Esophagus muscularis mucosa (tissue), 4 donors: ENCODE measurements at regions not wholly inside any gene's neighbourhood (a gene's known extent, or its start where the extent isn't known, plus 50 kb on each side); places are given as distances from the start of the nearest gene placed in this dataset.

Source experiments
- DNase-seq: peaks from one replicate; pipeline ENCODE4 v3.0.0-alpha.2; 2017; ENCODE audit errors: extremely low spot score
- H3K27ac ChIP-seq, 4 donors: fragments of 200-600 bp; sonication (generic); replicated peaks in 1 of 4; 1 replicate in 3 of 4; 2 replicates in 1 of 4; pipeline ENCODE4 v1.5.1; 2016 to 2019; ENCODE audit warnings: mild to moderate bottlenecking in 1 of 4
- H3K27me3 ChIP-seq, 4 donors: fragments of 200-600 bp; sonication (generic); one replicate each; pipeline versions ENCODE4 v1.5.1 to v1.6.0; 2016 to 2019
- H3K36me3 ChIP-seq, 4 donors: fragments of 200-600 bp; sonication (generic); one replicate each; pipeline ENCODE4 v1.5.1; 2016 to 2019
- H3K4me1 ChIP-seq, 4 donors: fragments of 200-600 bp; sonication (generic); one replicate each; pipeline ENCODE4 v1.5.1; 2016 to 2019
- H3K4me3 ChIP-seq, 4 donors: fragments of 200-600 bp; sonication (generic); 1 replicate in 2 of 4; 2 replicates in 2 of 4; pipeline ENCODE4 v1.5.1; 2016 to 2019; ENCODE audit warnings: mild to moderate bottlenecking in 4 of 4, moderate library complexity in 1 of 4
- H3K9me3 ChIP-seq, 4 donors: fragments of 200-600 bp; sonication (generic); 1 replicate in 3 of 4; 2 replicates in 1 of 4; pipeline ENCODE4 v1.5.1; 2016 to 2019
- EP300 ChIP-seq: sonication (generic); formaldehyde crosslinking; IDR thresholded peaks from one replicate; pipeline ENCODE4 v1.6.1; 2017; ENCODE audit warnings: antibody characterized with exemption
- POLR2A ChIP-seq: fragments of 450-650 bp; IDR thresholded peaks from one replicate; pipeline ENCODE4 v1.6.1; 2017; ENCODE audit warnings: antibody characterized with exemption, moderate library complexity, mild to moderate bottlenecking, low read depth
- POLR2AphosphoS5 ChIP-seq, 2 donors: sonication (generic); formaldehyde crosslinking; IDR thresholded peaks; one replicate each; pipeline ENCODE4 v1.6.1; 2017; ENCODE audit warnings: antibody characterized with exemption in 2 of 2
- WGBS: methylation state at CpG from one replicate; pipeline ENCODE4 v1.1.5; 2018; 5-methylcytosine and 5-hydroxymethylcytosine counted together
- intact Hi-C: fragments of 100-400 bp; cut with DNase I; formaldehyde crosslinking; loops from one replicate; pipeline ENCODE4 v1.15.1; 2023
- TF ChIP-seq, protein P1 (sequence below), 3 experiments: fragments of 200-600 bp in 2 of 3; fragments of 450-650 bp in 1 of 3; sonication (generic) in 2 of 3; IDR thresholded peaks; one replicate each; pipeline ENCODE4 v1.5.1; 2017 to 2019; ENCODE audit warnings: antibody characterized with exemption in 3 of 3, mild to moderate bottlenecking in 2 of 3, moderate library complexity in 1 of 3

- TF ChIP-seq, protein P1, sequence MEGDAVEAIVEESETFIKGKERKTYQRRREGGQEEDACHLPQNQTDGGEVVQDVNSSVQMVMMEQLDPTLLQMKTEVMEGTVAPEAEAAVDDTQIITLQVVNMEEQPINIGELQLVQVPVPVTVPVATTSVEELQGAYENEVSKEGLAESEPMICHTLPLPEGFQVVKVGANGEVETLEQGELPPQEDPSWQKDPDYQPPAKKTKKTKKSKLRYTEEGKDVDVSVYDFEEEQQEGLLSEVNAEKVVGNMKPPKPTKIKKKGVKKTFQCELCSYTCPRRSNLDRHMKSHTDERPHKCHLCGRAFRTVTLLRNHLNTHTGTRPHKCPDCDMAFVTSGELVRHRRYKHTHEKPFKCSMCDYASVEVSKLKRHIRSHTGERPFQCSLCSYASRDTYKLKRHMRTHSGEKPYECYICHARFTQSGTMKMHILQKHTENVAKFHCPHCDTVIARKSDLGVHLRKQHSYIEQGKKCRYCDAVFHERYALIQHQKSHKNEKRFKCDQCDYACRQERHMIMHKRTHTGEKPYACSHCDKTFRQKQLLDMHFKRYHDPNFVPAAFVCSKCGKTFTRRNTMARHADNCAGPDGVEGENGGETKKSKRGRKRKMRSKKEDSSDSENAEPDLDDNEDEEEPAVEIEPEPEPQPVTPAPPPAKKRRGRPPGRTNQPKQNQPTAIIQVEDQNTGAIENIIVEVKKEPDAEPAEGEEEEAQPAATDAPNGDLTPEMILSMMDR (IDR thresholded peaks at IDR 0.05) = no peak
- TF ChIP-seq POLR2A = no peak
- TF ChIP-seq EP300 = no peak
- no peak for TF ChIP-seq POLR2AphosphoS5 (IDR thresholded peaks at IDR 0.05)
- WGBS = 40% methylated on average over 2 of the region's 2 CpGs
These were observed 446.0 kb downstream of the PCDH20 start for GRCh38 chr13:60969656-60970055.

GRCh38 chr13:60959427-60959826 lies 456.2 kb downstream of the PCDH20 start:
- no peaks in the 10 kb centered on the region for H3K36me3 ChIP-seq
- no peak for DNase-seq

More at GRCh38 chr13:60969656-60970055, 446.0 kb downstream of the PCDH20 start:
- Histone ChIP-seq H3K9me3 (no peaks in the 10 kb centered on the region), H3K27ac (no peak overlapping the region), H3K36me3 (no peaks in the 10 kb centered on the region), H3K27me3 (no peaks in the 10 kb centered on the region), H3K4me1 (peaks cover 0 to 8% (median 0%) of the 10 kb centered on the region in 4 donors), H3K4me3 (no peak overlapping the region)
- intact Hi-C loops = no loop called here
- no peak for DNase-seq

DNA sequence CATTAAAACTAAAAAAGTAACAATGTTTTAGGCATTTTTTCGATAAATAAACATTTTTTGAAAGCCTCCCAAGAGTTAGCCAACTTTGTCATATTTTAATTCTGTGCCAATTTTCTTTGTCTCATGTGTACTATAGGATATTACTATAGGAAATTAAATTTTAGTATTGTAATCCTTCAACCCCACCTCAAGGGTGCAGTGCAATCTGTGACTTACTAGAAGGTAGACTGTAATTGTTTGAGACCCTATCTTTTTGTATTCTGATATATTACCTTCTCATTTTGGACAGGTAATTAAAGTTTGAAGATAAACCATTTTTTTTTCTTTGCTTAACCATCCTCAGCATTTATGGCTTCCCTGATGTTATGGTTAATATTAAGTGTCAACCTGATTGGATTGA lies 457.8 kb downstream of the PCDH20 start:
- no peaks in the 10 kb centered on the region for H3K27me3 ChIP-seq
- no peak overlapping the region for H3K4me3 ChIP-seq
- 74% methylated on average over 1 of the region's 1 CpG for WGBS
- intact Hi-C loops = no loop called here
- H3K36me3 ChIP-seq = no peaks in the 10 kb centered on the region
- H3K27ac ChIP-seq = no peak overlapping the region
- TF ChIP-seq, protein P1 (IDR thresholded peaks at IDR 0.05) = no peak
- TF ChIP-seq POLR2AphosphoS5 (IDR thresholded peaks at IDR 0.05) (no peak), EP300 (no peak), POLR2A (no peak)
- no peaks in the 10 kb centered on the region for H3K4me1 ChIP-seq
- H3K9me3 ChIP-seq = no peaks in the 10 kb centered on the region
- DNase-seq = no peak

More at GRCh38 chr13:60959427-60959826, 456.2 kb downstream of the PCDH20 start:
- intact Hi-C loops = no loop called here
- H3K27me3 ChIP-seq = no peaks in the 10 kb centered on the region
- H3K9me3 ChIP-seq = no peaks in the 10 kb centered on the region
- H3K4me3 ChIP-seq = no peak overlapping the region
- WGBS = 85% methylated on average over 2 of the region's 2 CpGs
- H3K4me1 ChIP-seq = no peaks in the 10 kb centered on the region
- H3K27ac ChIP-seq = no peak overlapping the region
- no peak for TF ChIP-seq POLR2AphosphoS5 (IDR thresholded peaks at IDR 0.05)

DNA sequence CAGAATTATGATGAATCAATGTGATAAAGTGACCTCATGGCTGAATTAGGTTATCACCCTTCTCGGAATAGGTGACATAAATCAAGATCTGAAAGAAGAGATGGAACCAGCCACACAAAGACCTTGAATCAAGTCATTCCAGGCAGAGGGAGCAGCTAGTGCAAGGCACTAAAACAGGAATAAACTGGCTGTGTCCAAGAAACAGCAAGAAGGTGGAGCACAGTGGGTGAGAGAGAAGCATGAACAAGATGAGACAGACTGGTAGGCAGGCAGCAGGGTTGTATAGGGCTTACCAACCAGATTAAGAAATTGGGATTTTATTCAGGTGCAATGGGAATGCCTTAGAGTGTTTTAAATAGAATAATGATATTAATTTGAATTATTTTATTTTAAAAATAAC lies 470.3 kb downstream of the PCDH20 start:
- no peaks in the 10 kb centered on the region for H3K36me3 ChIP-seq
- WGBS = 0% methylated on average over 1 of the region's 1 CpG
- TF ChIP-seq POLR2AphosphoS5 (IDR thresholded peaks at IDR 0.05) = no peak
- TF ChIP-seq POLR2A = no peak
- no peak for TF ChIP-seq EP300
- TF ChIP-seq, protein P1 (IDR thresholded peaks at IDR 0.05) = no peak
- intact Hi-C loops = no loop called here
- no peaks in the 10 kb centered on the region for H3K4me1 ChIP-seq
- H3K9me3 ChIP-seq = no peaks in the 10 kb centered on the region
- no peak for DNase-seq
- H3K27me3 ChIP-seq = no peaks in the 10 kb centered on the region
- no peak overlapping the region for H3K27ac ChIP-seq
- no peak overlapping the region for H3K4me3 ChIP-seq

GRCh38 chr13:60944863-60945262 lies 470.8 kb downstream of the PCDH20 start:
- DNase-seq = no peak
- H3K27me3 ChIP-seq = no peaks in the 10 kb centered on the region
- TF ChIP-seq POLR2AphosphoS5 (IDR thresholded peaks at IDR 0.05) = no peak
- TF ChIP-seq, protein P1 (IDR thresholded peaks at IDR 0.05) = no peak
- no peaks in the 10 kb centered on the region for H3K36me3 ChIP-seq
- 77% methylated on average over 1 of the region's 1 CpG for WGBS
- no peaks in the 10 kb centered on the region for H3K4me1 ChIP-seq
- no peak overlapping the region for H3K4me3 ChIP-seq
- intact Hi-C loops = no loop called here
- no peaks in the 10 kb centered on the region for H3K9me3 ChIP-seq
- H3K27ac ChIP-seq = no peak overlapping the region
